HepG2 (cell line): ENCODE measurements at regions not wholly inside any gene's neighbourhood (a gene's known extent, or its start where the extent isn't known, plus 50 kb on each side); places are given as distances from the start of the nearest gene placed in this dataset.

Experiments used
- ATAC-seq: fragments of 200-7000 bp; cut with Tn5 transposase; 3 replicates; pipeline ENCODE4 v1.9.1; 2020; ENCODE audit warnings: mild to moderate bottlenecking, moderate library complexity
- BruUV-seq: library from RNA; stranded (reverse); fragments of 400-500 nt; replicated peaks from 2 replicates; lab custom pipeline; 2021; lab: Mats Ljungman, UMichigan
- CTCF ChIA-PET: fragments of 300-600 bp; formaldehyde crosslinking; extraction: SDS; loops from one replicate; lab custom pipeline; 2021; ENCODE audit warnings: low total read pairs, inconsistent platforms, low intra/inter-chr PET ratio; lab: Yijun Ruan, JAX
- POLR2A ChIA-PET: fragments of 350-600 bp; sonication (Branson Sonifier 250); formaldehyde crosslinking; loops from one replicate; lab custom pipeline; 2020; ENCODE audit warnings: antibody characterized with exemption, inconsistent platforms; lab: Yijun Ruan, JAX
- DNase-seq: peaks from one replicate; pipeline ENCODE4 v3.0.0-alpha.2; 2015; ENCODE audit warnings: low spot score
- FAIRE-seq: peaks from 3 replicates; lab custom pipeline; 2011; peaks lifted over from hg19 to GRCh38; lab: Jason Lieb, UNC
- H2AFZ ChIP-seq: one replicate; pipeline ENCODE4 v1.6.1; 2011; ENCODE audit warnings: low read length, inconsistent platforms
- H3K27ac ChIP-seq: fragments of 300-600 bp; 3 replicates; pipeline ENCODE4 v1.8.0; 2011; ENCODE audit warnings: mixed run types, mild to moderate bottlenecking, mixed read lengths, low read length, inconsistent platforms; ENCODE audit not compliant: insufficient read depth; ENCODE audit errors: extremely low read length
- H3K27me3 ChIP-seq, 2 experiments: fragments of 200-600 bp in 1 of 2; 2 replicates in 1 of 2; 3 replicates in 1 of 2; pipeline versions ENCODE4 v1.6.0 to v1.8.0; 2011; ENCODE audit warnings: low read length in 2 of 2, mild to moderate bottlenecking in 2 of 2, moderate library complexity in 2 of 2, inconsistent platforms in 1 of 2; ENCODE audit not compliant: insufficient read depth in 2 of 2, control insufficient read depth in 1 of 2
- H3K36me3 ChIP-seq, 2 experiments: fragments of 200-600 bp in 1 of 2; replicated peaks in 1 of 2; 2 replicates in 1 of 2; 3 replicates in 1 of 2; pipeline versions ENCODE4 v1.5.1 to v1.8.0; 2011; ENCODE audit warnings: low read length in 2 of 2, inconsistent platforms in 1 of 2; ENCODE audit not compliant: insufficient read depth in 2 of 2, control insufficient read depth in 1 of 2
- H3K4me1 ChIP-seq: 2 replicates; pipeline ENCODE4 v1.5.1; 2012; ENCODE audit warnings: low read length, inconsistent platforms; ENCODE audit not compliant: insufficient read depth
- H3K4me2 ChIP-seq: 2 replicates; pipeline ENCODE4 v1.6.0; 2011; ENCODE audit warnings: low read depth, low read length, inconsistent platforms
- H3K4me3 ChIP-seq, 3 experiments: fragments of 200-600 bp in 1 of 3; sonication (generic), shearing (Covaris generic) in 1 of 3; replicated peaks in 1 of 3; 2 replicates each; pipeline ENCODE4 v1.5.1; 2011 to 2016; ENCODE audit warnings: low read length in 3 of 3, inconsistent platforms in 2 of 3, low read depth in 2 of 3, mild to moderate bottlenecking in 2 of 3, control low read depth in 1 of 3, mixed read lengths in 1 of 3; ENCODE audit not compliant: insufficient read depth in 1 of 3
- H3K79me2 ChIP-seq: one replicate; pipeline ENCODE4 v1.6.1; 2011; ENCODE audit warnings: low read length, inconsistent platforms; ENCODE audit not compliant: insufficient read depth
- H3K9ac ChIP-seq: 2 replicates; pipeline ENCODE4 v1.6.0; 2011; ENCODE audit warnings: mild to moderate bottlenecking, low read depth, low read length, inconsistent platforms; ENCODE audit not compliant: insufficient read depth
- H3K9me3 ChIP-seq: 2 replicates; pipeline ENCODE4 v1.5.1; 2012; ENCODE audit warnings: mild to moderate bottlenecking, low read length
- H4K20me1 ChIP-seq: 2 replicates; pipeline ENCODE4 v1.6.0; 2011; ENCODE audit warnings: inconsistent platforms, mild to moderate bottlenecking, low read length, moderate library complexity; ENCODE audit not compliant: insufficient read depth
- BCL6 ChIP-seq: IDR thresholded peaks from 2 replicates; pipeline ENCODE4 v1.6.1; 2016; ENCODE audit warnings: missing genetic modification reagents, missing compliant biosample characterization
- TBP ChIP-seq: sonication (generic); formaldehyde crosslinking; IDR thresholded peaks from 2 replicates; pipeline ENCODE4 v1.5.0; 2020; ENCODE audit warnings: missing genetic modification reagents
- ZNF382 ChIP-seq: sonication (generic); formaldehyde crosslinking; IDR thresholded peaks from 2 replicates; pipeline ENCODE4 v1.5.0; 2020; ENCODE audit warnings: missing genetic modification reagents, mild to moderate bottlenecking, borderline replicate concordance
- WGBS: methylation state at CpG from one replicate; pipeline ENCODE4 v1.1.6; 2017; ENCODE audit warnings: low lambda C conversion rate; 5-methylcytosine and 5-hydroxymethylcytosine counted together
- in situ Hi-C: cut with HindIII; loops from 2 replicates; pipeline ENCODE4 v1.10.0; 2017; ENCODE audit warnings: low pct_unique_long_range_greater_than_20kb; ENCODE audit not compliant: extremely low pct_ligation_motif_present
- intact Hi-C: fragments of 100-400 bp; cut with micrococcal nuclease; formaldehyde crosslinking; loops from one replicate; pipeline ENCODE4 v1.10.0; 2022; ENCODE audit not compliant: unreplicated experiment
- TF ChIP-seq, protein P1 (sequence below), 2 experiments: sonication (generic) in 1 of 2; formaldehyde crosslinking in 1 of 2; IDR thresholded peaks; 2 replicates each; pipeline versions ENCODE4 v1.5.1 to v1.6.1; 2011 to 2020; ENCODE audit warnings: borderline replicate concordance in 1 of 2, low read depth in 1 of 2, low read length in 1 of 2, mild to moderate bottlenecking in 1 of 2, missing genetic modification reagents in 1 of 2, moderate library complexity in 1 of 2
- TF ChIP-seq, protein P2 (sequence below): sonication (generic); formaldehyde crosslinking; IDR thresholded peaks from 2 replicates; pipeline ENCODE4 v1.4.0; 2020; ENCODE audit warnings: missing genetic modification reagents, borderline replicate concordance
- TF ChIP-seq, protein P3 (sequence below): sonication (generic); formaldehyde crosslinking; IDR thresholded peaks from 2 replicates; pipeline ENCODE4 v1.9.0; 2021; ENCODE audit warnings: missing genetic modification reagents, borderline replicate concordance

DNA sequence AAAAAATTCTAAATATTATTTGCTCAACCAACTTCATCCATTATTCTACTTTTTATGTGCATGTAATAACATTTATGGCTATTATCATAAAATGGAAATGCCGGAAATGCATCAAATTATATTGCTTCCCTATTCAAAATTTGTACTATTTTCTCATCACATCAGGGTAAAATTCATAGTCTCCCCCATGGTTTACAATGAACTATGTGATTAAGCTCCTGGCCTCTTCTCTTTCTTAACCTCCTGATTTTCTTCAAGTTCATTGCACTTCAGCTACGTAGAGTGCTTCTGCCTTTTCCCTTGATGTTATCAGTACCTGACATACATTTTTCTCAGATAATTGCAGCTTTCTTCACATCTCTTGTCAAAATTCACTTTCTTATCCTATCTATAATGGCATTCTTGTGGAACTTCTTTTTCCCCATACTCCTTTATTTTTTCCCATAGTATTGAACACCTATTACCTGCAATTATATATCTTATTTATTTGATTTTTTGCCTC is 699.1 kb upstream of the ADGRB3 start:
- TF ChIP-seq ZNF382, result no peak
- TF ChIP-seq, all 625 proteins: peak for 0
- no peak for ATAC-seq
- Histone ChIP-seq H3K36me3 (no peaks in the 10 kb centered on the region), H3K4me3 (no peak overlapping the region), H3K4me2 (no peak overlapping the region), H3K4me1 (no peaks in the 10 kb centered on the region), H3K27ac (no peak overlapping the region), H3K9me3 (0 out of 2 replicates have a peak, but pooled peaks cover 12% of the 10 kb centered on the region), H2AFZ (no peak overlapping the region), H4K20me1 (no peaks in the 10 kb centered on the region), H3K9ac (no peak overlapping the region), H3K27me3 (no peaks in the 10 kb centered on the region), H3K79me2 (no peaks in the 10 kb centered on the region)
- 3% methylated on average over 2 of the region's 2 CpGs for WGBS
- no peak for FAIRE-seq
- in situ Hi-C loops (no loop called here), intact Hi-C loops (no loop called here)
- ChIA-PET POLR2A (no interaction called here), CTCF (no interaction called here)
- no peak for DNase-seq
- no TSS peak for BruUV-seq

- POLR2A ChIA-PET, result no interaction called here
- no peak for ATAC-seq
- CTCF ChIA-PET, result no interaction called here
- H2AFZ ChIP-seq, result no peak overlapping the region
- H3K4me1 ChIP-seq, result no peaks in the 10 kb centered on the region
- H3K4me3 ChIP-seq, result no peak overlapping the region
- BruUV-seq, result no TSS peak
- H3K4me2 ChIP-seq, result no peak overlapping the region
- H3K9ac ChIP-seq, result no peak overlapping the region
- no peaks in the 10 kb centered on the region for H3K27me3 ChIP-seq
- 0% methylated on average over 1 of the region's 1 CpG for WGBS
- H3K9me3 ChIP-seq, result 0 out of 2 replicates have a peak, but pooled peaks cover 5% of the 10 kb centered on the region
- intact Hi-C loops (no loop called here), in situ Hi-C loops (no loop called here)
- H3K36me3 ChIP-seq, result no peaks in the 10 kb centered on the region
- no peak overlapping the region for H3K27ac ChIP-seq
- DNase-seq, result no peak
- no peaks in the 10 kb centered on the region for H3K79me2 ChIP-seq
- no peak for FAIRE-seq
- no peaks in the 10 kb centered on the region for H4K20me1 ChIP-seq
- TF ChIP-seq, protein P1, sequence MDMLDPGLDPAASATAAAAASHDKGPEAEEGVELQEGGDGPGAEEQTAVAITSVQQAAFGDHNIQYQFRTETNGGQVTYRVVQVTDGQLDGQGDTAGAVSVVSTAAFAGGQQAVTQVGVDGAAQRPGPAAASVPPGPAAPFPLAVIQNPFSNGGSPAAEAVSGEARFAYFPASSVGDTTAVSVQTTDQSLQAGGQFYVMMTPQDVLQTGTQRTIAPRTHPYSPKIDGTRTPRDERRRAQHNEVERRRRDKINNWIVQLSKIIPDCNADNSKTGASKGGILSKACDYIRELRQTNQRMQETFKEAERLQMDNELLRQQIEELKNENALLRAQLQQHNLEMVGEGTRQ (IDR thresholded peaks at IDR 0.05; ENCODE audit: low read depth, low read length), result no peak
- TF ChIP-seq, protein P1 (CRISPR knock-in tag; IDR thresholded peaks at IDR 0.05; ENCODE audit: borderline replicate concordance), result no peak
- no peak for TF ChIP-seq TBP (CRISPR knock-in tag)
- TF ChIP-seq, protein P2, sequence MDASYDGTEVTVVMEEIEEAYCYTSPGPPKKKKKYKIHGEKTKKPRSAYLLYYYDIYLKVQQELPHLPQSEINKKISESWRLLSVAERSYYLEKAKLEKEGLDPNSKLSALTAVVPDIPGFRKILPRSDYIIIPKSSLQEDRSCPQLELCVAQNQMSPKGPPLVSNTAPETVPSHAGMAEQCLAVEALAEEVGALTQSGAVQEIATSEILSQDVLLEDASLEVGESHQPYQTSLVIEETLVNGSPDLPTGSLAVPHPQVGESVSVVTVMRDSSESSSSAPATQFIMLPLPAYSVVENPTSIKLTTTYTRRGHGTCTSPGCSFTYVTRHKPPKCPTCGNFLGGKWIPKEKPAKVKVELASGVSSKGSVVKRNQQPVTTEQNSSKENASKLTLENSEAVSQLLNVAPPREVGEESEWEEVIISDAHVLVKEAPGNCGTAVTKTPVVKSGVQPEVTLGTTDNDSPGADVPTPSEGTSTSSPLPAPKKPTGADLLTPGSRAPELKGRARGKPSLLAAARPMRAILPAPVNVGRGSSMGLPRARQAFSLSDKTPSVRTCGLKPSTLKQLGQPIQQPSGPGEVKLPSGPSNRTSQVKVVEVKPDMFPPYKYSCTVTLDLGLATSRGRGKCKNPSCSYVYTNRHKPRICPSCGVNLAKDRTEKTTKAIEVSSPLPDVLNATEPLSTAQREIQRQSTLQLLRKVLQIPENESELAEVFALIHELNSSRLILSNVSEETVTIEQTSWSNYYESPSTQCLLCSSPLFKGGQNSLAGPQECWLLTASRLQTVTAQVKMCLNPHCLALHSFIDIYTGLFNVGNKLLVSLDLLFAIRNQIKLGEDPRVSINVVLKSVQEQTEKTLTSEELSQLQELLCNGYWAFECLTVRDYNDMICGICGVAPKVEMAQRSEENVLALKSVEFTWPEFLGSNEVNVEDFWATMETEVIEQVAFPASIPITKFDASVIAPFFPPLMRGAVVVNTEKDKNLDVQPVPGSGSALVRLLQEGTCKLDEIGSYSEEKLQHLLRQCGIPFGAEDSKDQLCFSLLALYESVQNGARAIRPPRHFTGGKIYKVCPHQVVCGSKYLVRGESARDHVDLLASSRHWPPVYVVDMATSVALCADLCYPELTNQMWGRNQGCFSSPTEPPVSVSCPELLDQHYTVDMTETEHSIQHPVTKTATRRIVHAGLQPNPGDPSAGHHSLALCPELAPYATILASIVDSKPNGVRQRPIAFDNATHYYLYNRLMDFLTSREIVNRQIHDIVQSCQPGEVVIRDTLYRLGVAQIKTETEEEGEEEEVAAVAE, result no peak
- no peak for TF ChIP-seq BCL6
- TF ChIP-seq, protein P3, sequence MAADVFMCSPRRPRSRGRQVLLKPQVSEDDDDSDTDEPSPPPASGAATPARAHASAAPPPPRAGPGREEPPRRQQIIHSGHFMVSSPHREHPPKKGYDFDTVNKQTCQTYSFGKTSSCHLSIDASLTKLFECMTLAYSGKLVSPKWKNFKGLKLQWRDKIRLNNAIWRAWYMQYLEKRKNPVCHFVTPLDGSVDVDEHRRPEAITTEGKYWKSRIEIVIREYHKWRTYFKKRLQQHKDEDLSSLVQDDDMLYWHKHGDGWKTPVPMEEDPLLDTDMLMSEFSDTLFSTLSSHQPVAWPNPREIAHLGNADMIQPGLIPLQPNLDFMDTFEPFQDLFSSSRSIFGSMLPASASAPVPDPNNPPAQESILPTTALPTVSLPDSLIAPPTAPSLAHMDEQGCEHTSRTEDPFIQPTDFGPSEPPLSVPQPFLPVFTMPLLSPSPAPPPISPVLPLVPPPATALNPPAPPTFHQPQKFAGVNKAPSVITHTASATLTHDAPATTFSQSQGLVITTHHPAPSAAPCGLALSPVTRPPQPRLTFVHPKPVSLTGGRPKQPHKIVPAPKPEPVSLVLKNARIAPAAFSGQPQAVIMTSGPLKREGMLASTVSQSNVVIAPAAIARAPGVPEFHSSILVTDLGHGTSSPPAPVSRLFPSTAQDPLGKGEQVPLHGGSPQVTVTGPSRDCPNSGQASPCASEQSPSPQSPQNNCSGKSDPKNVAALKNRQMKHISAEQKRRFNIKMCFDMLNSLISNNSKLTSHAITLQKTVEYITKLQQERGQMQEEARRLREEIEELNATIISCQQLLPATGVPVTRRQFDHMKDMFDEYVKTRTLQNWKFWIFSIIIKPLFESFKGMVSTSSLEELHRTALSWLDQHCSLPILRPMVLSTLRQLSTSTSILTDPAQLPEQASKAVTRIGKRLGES (CRISPR knock-in tag), result no peak
Observed at GRCh38 chr6:67933278-67933677, 701.8 kb upstream of the ADGRB3 start.
